ENCODE measurements at regions not wholly inside any gene's neighbourhood (a gene's known extent, or its start where the extent isn't known, plus 50 kb on each side); places are given as distances from the start of the nearest gene placed in this dataset.
"Not testable (repeated sequence)": the region's sequence is repeated elsewhere in the genome, so short reads cannot be mapped to it uniquely, and the experiment has no call there.

- Mint-ChIP-seq H3K9me3 (ENCODE audit: unreplicated experiment) (peaks cover 1% of the 10 kb centered on the region), H3K4me1 (ENCODE audit: low read depth, unreplicated experiment) (peaks cover 8% of the 10 kb centered on the region), H3K4me3 (ENCODE audit: unreplicated experiment) (no peak overlapping the region), H3K27ac (ENCODE audit: unreplicated experiment) (no peak overlapping the region), H3K27me3 (ENCODE audit: unreplicated experiment) (no peaks in the 10 kb centered on the region), H3K36me3 (ENCODE audit: unreplicated experiment) (no peaks in the 10 kb centered on the region)
- no peak for TF ChIP-seq CTCF (IDR thresholded peaks at IDR 0.05; ENCODE audit: partially characterized antibody, unreplicated experiment)
- DNase-seq: no peak
Measured at GRCh38 chr11:110358336-110358735, 61.9 kb upstream of the RDX start.

GRCh38 chr11:110360781-110361408 is 64.5 kb upstream of the RDX start:
- H3K36me3 Mint-ChIP-seq (ENCODE audit: unreplicated experiment); H3K4me3 Mint-ChIP-seq (ENCODE audit: unreplicated experiment); H3K27ac Mint-ChIP-seq (ENCODE audit: unreplicated experiment); H3K9me3 Mint-ChIP-seq (ENCODE audit: unreplicated experiment); H3K27me3 Mint-ChIP-seq (ENCODE audit: unreplicated experiment); DNase-seq: not testable (repeated sequence)
- peaks cover 13% of the 10 kb centered on the region for H3K4me1 Mint-ChIP-seq (ENCODE audit: low read depth, unreplicated experiment)

GRCh38 chr11:110362971-110363509 is 66.6 kb upstream of the RDX start:
- Mint-ChIP-seq H3K27ac (ENCODE audit: unreplicated experiment) (peak overlapping the region; percentile 70), H3K4me3 (ENCODE audit: unreplicated experiment) (peak overlapping the region; percentile 66), H3K9me3 (ENCODE audit: unreplicated experiment) (peaks cover 1% of the 10 kb centered on the region)

GRCh38 chr11:110366291-110366690 is 63.5 kb upstream of the FDX1 start:
- Mint-ChIP-seq H3K4me1 (ENCODE audit: low read depth, unreplicated experiment) (peaks cover 13% of the 10 kb centered on the region), H3K9me3 (ENCODE audit: unreplicated experiment) (peaks cover 1% of the 10 kb centered on the region), H3K4me3 (ENCODE audit: unreplicated experiment) (no peak overlapping the region), H3K27me3 (ENCODE audit: unreplicated experiment) (no peaks in the 10 kb centered on the region), H3K36me3 (ENCODE audit: unreplicated experiment) (no peaks in the 10 kb centered on the region), H3K27ac (ENCODE audit: unreplicated experiment) (no peak overlapping the region)
- TF ChIP-seq CTCF (IDR thresholded peaks at IDR 0.05; ENCODE audit: partially characterized antibody, unreplicated experiment): no peak
- DNase-seq: no peak

More at GRCh38 chr11:110362971-110363509, 66.6 kb upstream of the RDX start:
- DNase-seq: peak; percentile 62
- H3K27me3 Mint-ChIP-seq (ENCODE audit: unreplicated experiment): no peaks in the 10 kb centered on the region
- no peaks in the 10 kb centered on the region for H3K36me3 Mint-ChIP-seq (ENCODE audit: unreplicated experiment)
- no peak for TF ChIP-seq CTCF (IDR thresholded peaks at IDR 0.05; ENCODE audit: partially characterized antibody, unreplicated experiment)
- peaks cover 13% of the 10 kb centered on the region for H3K4me1 Mint-ChIP-seq (ENCODE audit: low read depth, unreplicated experiment)

GRCh38 chr11:110367571-110367970 is 62.2 kb upstream of the FDX1 start:
- Mint-ChIP-seq H3K27me3 (ENCODE audit: unreplicated experiment) (no peaks in the 10 kb centered on the region), H3K9me3 (ENCODE audit: unreplicated experiment) (no peaks in the 10 kb centered on the region), H3K36me3 (ENCODE audit: unreplicated experiment) (no peaks in the 10 kb centered on the region), H3K27ac (ENCODE audit: unreplicated experiment) (no peak overlapping the region), H3K4me1 (ENCODE audit: low read depth, unreplicated experiment) (peaks cover 11% of the 10 kb centered on the region), H3K4me3 (ENCODE audit: unreplicated experiment) (no peak overlapping the region)
- TF ChIP-seq CTCF (IDR thresholded peaks at IDR 0.05; ENCODE audit: partially characterized antibody, unreplicated experiment): no peak
- DNase-seq: no peak
